ENCODE measurements at regions not wholly inside any gene's neighbourhood (a gene's known extent, or its start where the extent isn't known, plus 50 kb on each side); places are given as distances from the start of the nearest gene placed in this dataset.

DNA sequence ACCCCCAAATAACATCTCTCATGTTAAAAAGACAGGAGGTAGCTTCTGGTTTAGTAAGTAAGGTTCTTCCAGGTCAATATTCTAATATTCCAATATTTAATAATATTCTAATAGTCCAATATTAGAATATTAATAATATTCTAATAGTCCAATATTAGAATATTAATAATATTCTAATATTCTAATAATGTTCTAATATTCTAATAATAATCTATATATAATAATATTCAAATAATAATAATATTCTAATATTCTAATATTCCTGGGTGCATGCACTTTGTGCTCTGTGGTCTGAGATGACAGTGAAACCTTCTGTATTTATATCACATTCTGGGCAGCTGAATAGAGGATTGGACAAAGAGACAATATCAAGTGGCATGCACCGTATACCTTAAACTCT, 96.1 kb downstream of the PCDH10 start:
- TF ChIP-seq, protein P1, sequence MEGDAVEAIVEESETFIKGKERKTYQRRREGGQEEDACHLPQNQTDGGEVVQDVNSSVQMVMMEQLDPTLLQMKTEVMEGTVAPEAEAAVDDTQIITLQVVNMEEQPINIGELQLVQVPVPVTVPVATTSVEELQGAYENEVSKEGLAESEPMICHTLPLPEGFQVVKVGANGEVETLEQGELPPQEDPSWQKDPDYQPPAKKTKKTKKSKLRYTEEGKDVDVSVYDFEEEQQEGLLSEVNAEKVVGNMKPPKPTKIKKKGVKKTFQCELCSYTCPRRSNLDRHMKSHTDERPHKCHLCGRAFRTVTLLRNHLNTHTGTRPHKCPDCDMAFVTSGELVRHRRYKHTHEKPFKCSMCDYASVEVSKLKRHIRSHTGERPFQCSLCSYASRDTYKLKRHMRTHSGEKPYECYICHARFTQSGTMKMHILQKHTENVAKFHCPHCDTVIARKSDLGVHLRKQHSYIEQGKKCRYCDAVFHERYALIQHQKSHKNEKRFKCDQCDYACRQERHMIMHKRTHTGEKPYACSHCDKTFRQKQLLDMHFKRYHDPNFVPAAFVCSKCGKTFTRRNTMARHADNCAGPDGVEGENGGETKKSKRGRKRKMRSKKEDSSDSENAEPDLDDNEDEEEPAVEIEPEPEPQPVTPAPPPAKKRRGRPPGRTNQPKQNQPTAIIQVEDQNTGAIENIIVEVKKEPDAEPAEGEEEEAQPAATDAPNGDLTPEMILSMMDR (IDR thresholded peaks at IDR 0.05): no peak
- TF ChIP-seq POLR2A (IDR thresholded peaks at IDR 0.05): no peak

Measured in uterus (tissue), 2 donors.